K562 (cell line): ENCODE measurements at regions not wholly inside any gene's neighbourhood (a gene's known extent, or its start where the extent isn't known, plus 50 kb on each side); places are given as distances from the start of the nearest gene placed in this dataset.

Experiments used
- BRCA1 ChIP-seq, 2 experiments: fragments of 450-650 bp in 1 of 2; sonication (generic) in 1 of 2; formaldehyde crosslinking in 1 of 2; IDR thresholded peaks; 2 replicates each; pipeline versions ENCODE4 v1.5.0 to v1.6.1; 2017 to 2020; ENCODE audit warnings: mild to moderate bottlenecking in 1 of 2, missing genetic modification reagents in 1 of 2
- BRD4 ChIP-seq: fragments of 200-600 bp; sonication (generic); IDR thresholded peaks from 2 replicates; pipeline ENCODE4 v1.6.1; 2017; ENCODE audit warnings: inconsistent platforms
- JUN ChIP-seq, 2 experiments: sonication (generic) in 1 of 2; formaldehyde crosslinking in 1 of 2; IDR thresholded peaks; 2 replicates each; pipeline versions ENCODE4 v1.6.1 to v1.8.0; 2012 to 2022; ENCODE audit warnings: borderline replicate concordance in 2 of 2, mild to moderate bottlenecking in 2 of 2, improper control_type of control experiment in 1 of 2, low read depth in 1 of 2, low read length in 1 of 2, missing genetic modification reagents in 1 of 2
- NFATC3 ChIP-seq: fragments of 450-650 bp; IDR thresholded peaks from 2 replicates; pipeline ENCODE4 v1.6.1; 2017; ENCODE audit warnings: mild to moderate bottlenecking
- NONO ChIP-seq, 2 experiments: fragments of 200-400 bp in 1 of 2; fragments of 450-650 bp in 1 of 2; formaldehyde crosslinking in 1 of 2; IDR thresholded peaks; 2 replicates each; pipeline ENCODE4 v1.6.1; 2017; ENCODE audit warnings: low read depth in 2 of 2, mild to moderate bottlenecking in 2 of 2, moderate library complexity in 2 of 2, low read length in 1 of 2
- YY1 ChIP-seq, 3 experiments: IDR thresholded peaks; 2 replicates each; pipeline ENCODE4 v1.6.1; 2011; ENCODE audit warnings: low read length in 2 of 3, mild to moderate bottlenecking in 2 of 3, moderate library complexity in 2 of 3, borderline replicate concordance in 1 of 3, control low read depth in 1 of 3, low read depth in 1 of 3; ENCODE audit not compliant: insufficient read depth in 3 of 3, insufficient replicate concordance in 2 of 3, control insufficient read depth in 1 of 3, insufficient read length in 1 of 3; ENCODE audit errors: extremely low read depth in 1 of 3
- ZFP36 ChIP-seq: fragments of 150-350 bp; IDR thresholded peaks from 2 replicates; pipeline ENCODE4 v1.6.1; 2018; ENCODE audit warnings: low read length, low read depth; ENCODE audit not compliant: partially characterized antibody
- ZFX ChIP-seq: sonication (generic); formaldehyde crosslinking; IDR thresholded peaks from 2 replicates; pipeline ENCODE4 v1.8.0; 2022; ENCODE audit warnings: mild to moderate bottlenecking, missing genetic modification reagents, moderate library complexity
- ZNF121 ChIP-seq: sonication (generic); formaldehyde crosslinking; conservative IDR thresholded peaks from 2 replicates; pipeline ENCODE4 v1.8.0; 2022; ENCODE audit warnings: missing genetic modification reagents
- ZNF766 ChIP-seq: fragments of 200-800 bp; sonication (Bioruptor generic); conservative IDR thresholded peaks from 2 replicates; pipeline ENCODE4 v1.6.1; 2016; ENCODE audit warnings: missing genetic modification characterization, missing compliant biosample characterization
- TF ChIP-seq, protein P1 (sequence below), 3 experiments: IDR thresholded peaks in 2 of 3; conservative IDR thresholded peaks in 1 of 3; 2 replicates each; pipeline ENCODE4 v1.5.1; 2011 to 2012; ENCODE audit warnings: low read length in 3 of 3, mild to moderate bottlenecking in 3 of 3, control low read depth in 2 of 3, improper control_type of control experiment in 1 of 3, inconsistent platforms in 1 of 3, low read depth in 1 of 3, mixed read lengths in 1 of 3, moderate library complexity in 1 of 3; ENCODE audit not compliant: insufficient read depth in 2 of 3
- TF ChIP-seq, protein P2 (sequence below): IDR thresholded peaks from 2 replicates; pipeline ENCODE4 v1.6.1; 2016; ENCODE audit warnings: missing genetic modification characterization, missing compliant biosample characterization
- TF ChIP-seq, protein P3 (sequence below), 2 experiments: fragments of 200-800 bp in 1 of 2; sonication (Bioruptor generic) in 1 of 2; sonication (generic) in 1 of 2; formaldehyde crosslinking in 1 of 2; IDR thresholded peaks in 1 of 2; conservative IDR thresholded peaks in 1 of 2; 2 replicates each; pipeline versions ENCODE4 v1.5.0 to v1.6.1; 2016 to 2020; ENCODE audit warnings: missing compliant biosample characterization in 1 of 2, missing genetic modification characterization in 1 of 2, missing genetic modification reagents in 1 of 2

DNA sequence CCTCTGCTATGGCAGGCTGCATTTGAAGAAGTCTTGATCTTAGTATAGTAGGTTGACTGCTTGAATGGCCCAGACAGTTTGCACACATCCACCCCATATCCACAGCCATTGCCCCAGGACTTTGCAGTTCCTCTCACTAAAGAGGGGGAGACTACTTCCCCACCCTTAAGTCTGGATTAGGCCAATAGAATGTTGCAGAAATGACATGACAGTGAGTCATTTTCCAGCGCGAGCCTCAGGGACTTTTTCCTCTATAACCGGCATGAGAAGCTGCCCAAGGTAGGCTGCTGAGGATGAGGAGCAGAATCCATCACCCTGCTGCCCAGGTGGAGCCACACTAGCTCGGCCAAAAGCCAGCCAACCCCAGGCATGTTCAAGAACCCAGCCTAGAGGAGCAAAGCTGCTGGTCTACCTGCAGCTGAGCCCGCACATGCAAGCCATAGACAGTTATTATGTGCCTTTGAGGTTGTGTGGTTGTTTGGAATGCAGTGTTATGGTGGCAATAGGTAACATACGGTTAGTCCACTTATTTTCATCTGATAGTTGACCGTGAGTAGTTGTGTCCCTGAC, 113.9 kb downstream of the TLE3 start:
- TF ChIP-seq BRCA1 (IDR thresholded peaks at IDR 0.05) (no peak), BRCA1 (CRISPR knock-in tag; IDR thresholded peaks at IDR 0.05) (no peak), ZFX (CRISPR knock-in tag) (no peak), BRD4 (no peak), JUN (IDR thresholded peaks at IDR 0.05; ENCODE audit: borderline replicate concordance, low read depth, low read length) (no peak), JUN (CRISPR knock-in tag; IDR thresholded peaks at IDR 0.05; ENCODE audit: borderline replicate concordance) (no peak), NONO (IDR thresholded peaks at IDR 0.05; ENCODE audit: low read depth in 2 of 2, low read length in 1 of 2) (no peak), NFATC3 (no peak), ZNF121 (no peak), ZFP36 (no peak), ZNF766 (CRISPR knock-in tag) (no peak), YY1 (IDR thresholded peaks at IDR 0.05; ENCODE audit: borderline replicate concordance in 1 of 3, control insufficient read depth in 1 of 3, extremely low read depth in 1 of 3, insufficient read depth in 3 of 3, insufficient read length in 1 of 3, insufficient replicate concordance in 2 of 3, low read depth in 1 of 3, low read length in 2 of 3) (no peak)
- TF ChIP-seq, protein P1, sequence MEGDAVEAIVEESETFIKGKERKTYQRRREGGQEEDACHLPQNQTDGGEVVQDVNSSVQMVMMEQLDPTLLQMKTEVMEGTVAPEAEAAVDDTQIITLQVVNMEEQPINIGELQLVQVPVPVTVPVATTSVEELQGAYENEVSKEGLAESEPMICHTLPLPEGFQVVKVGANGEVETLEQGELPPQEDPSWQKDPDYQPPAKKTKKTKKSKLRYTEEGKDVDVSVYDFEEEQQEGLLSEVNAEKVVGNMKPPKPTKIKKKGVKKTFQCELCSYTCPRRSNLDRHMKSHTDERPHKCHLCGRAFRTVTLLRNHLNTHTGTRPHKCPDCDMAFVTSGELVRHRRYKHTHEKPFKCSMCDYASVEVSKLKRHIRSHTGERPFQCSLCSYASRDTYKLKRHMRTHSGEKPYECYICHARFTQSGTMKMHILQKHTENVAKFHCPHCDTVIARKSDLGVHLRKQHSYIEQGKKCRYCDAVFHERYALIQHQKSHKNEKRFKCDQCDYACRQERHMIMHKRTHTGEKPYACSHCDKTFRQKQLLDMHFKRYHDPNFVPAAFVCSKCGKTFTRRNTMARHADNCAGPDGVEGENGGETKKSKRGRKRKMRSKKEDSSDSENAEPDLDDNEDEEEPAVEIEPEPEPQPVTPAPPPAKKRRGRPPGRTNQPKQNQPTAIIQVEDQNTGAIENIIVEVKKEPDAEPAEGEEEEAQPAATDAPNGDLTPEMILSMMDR (IDR thresholded peaks at IDR 0.05 in 2 of 3, conservative IDR thresholded peaks at IDR 0.05 in 1 of 3; ENCODE audit: insufficient read depth in 2 of 3, low read depth in 1 of 3, low read length in 3 of 3): no peak
- TF ChIP-seq, protein P2, sequence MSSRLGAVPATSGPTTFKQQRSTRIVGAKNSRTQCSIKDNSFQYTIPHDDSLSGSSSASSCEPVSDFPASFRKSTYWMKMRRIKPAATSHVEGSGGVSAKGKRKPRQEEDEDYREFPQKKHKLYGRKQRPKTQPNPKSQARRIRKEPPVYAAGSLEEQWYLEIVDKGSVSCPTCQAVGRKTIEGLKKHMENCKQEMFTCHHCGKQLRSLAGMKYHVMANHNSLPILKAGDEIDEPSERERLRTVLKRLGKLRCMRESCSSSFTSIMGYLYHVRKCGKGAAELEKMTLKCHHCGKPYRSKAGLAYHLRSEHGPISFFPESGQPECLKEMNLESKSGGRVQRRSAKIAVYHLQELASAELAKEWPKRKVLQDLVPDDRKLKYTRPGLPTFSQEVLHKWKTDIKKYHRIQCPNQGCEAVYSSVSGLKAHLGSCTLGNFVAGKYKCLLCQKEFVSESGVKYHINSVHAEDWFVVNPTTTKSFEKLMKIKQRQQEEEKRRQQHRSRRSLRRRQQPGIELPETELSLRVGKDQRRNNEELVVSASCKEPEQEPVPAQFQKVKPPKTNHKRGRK (tag): no peak
- TF ChIP-seq, protein P3, sequence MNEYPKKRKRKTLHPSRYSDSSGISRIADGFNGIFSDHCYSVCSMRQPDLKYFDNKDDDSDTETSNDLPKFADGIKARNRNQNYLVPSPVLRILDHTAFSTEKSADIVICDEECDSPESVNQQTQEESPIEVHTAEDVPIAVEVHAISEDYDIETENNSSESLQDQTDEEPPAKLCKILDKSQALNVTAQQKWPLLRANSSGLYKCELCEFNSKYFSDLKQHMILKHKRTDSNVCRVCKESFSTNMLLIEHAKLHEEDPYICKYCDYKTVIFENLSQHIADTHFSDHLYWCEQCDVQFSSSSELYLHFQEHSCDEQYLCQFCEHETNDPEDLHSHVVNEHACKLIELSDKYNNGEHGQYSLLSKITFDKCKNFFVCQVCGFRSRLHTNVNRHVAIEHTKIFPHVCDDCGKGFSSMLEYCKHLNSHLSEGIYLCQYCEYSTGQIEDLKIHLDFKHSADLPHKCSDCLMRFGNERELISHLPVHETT (CRISPR knock-in tag; conservative IDR thresholded peaks at IDR 0.05 in 1 of 2, IDR thresholded peaks at IDR 0.05 in 1 of 2): no peak
